ENCODE measurements at regions not wholly inside any gene's neighbourhood (a gene's known extent, or its start where the extent isn't known, plus 50 kb on each side); places are given as distances from the start of the nearest gene placed in this dataset.
"Not testable (repeated sequence)": the region's sequence is repeated elsewhere in the genome, so short reads cannot be mapped to it uniquely, and the experiment has no call there.

DNA sequence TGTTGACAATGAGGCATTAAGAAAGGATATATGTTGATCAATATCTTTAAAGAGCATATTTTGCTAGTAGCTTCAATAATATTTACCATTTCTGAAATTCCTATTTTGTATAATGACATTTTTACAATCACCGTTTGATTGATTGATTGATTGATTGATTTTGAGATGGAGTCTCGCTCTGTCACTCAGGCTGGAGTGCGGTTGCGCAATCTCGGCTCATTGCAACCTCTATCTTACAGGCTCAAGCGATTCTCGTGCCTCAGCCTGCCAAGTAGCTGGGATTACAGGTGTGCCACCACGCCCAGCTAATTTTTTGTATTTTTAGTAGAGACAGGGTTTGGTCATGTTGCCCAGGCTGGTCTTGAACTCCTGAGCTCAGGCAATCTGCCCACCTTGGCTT, 150.9 kb upstream of the TEX13D start:
- H3K27ac ChIP-seq; DNase-seq (ENCODE audit: low read depth, low spot score): not testable (repeated sequence)

GRCh38 chrX:124190440-124190839, 142.0 kb upstream of the TEX13D start:
- DNase-seq (ENCODE audit: low read depth, low spot score): no peak
- no peak overlapping the region for H3K27ac ChIP-seq

- no peak overlapping the region for H3K27ac ChIP-seq
- DNase-seq (ENCODE audit: low read depth, low spot score): no peak
Observed at GRCh38 chrX:124194199-124194598, 138.3 kb upstream of the TEX13D start.

- no peak for DNase-seq (ENCODE audit: low read depth, low spot score)
Observed at GRCh38 chrX:124194901-124195300, 137.6 kb upstream of the TEX13D start.

GRCh38 chrX:124203311-124203710, 129.1 kb upstream of the TEX13D start:
- DNase-seq (ENCODE audit: low read depth, low spot score): no peak
- no peak overlapping the region for H3K27ac ChIP-seq

More at GRCh38 chrX:124194901-124195300, 137.6 kb upstream of the TEX13D start:
- no peak overlapping the region for H3K27ac ChIP-seq

DNA sequence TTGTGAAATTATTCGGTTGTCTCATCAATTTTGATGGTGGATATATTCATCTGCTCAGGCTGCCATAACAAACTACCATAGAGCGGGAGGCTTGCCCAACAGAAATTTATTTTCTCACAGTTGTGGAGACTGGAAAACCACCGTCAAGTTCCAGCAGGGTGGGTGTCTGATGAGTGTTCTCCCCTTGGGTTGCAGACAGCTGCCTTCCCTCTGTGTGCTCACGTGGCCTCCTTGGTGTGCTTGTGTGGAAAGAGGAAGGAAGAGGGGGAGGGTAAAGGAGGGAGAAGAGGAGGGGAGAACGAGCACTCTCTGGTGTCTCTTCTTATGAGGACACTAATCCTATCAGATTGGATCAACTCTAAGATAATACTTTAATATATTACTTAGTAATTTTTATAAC, 123.8 kb upstream of the TEX13D start:
- H3K27ac ChIP-seq: no peak overlapping the region
- DNase-seq (ENCODE audit: low read depth, low spot score): no peak

GRCh38 chrX:124209792-124210576, 122.5 kb upstream of the TEX13D start:
- DNase-seq (ENCODE audit: low read depth, low spot score): no peak
- no peak overlapping the region for H3K27ac ChIP-seq

DNA sequence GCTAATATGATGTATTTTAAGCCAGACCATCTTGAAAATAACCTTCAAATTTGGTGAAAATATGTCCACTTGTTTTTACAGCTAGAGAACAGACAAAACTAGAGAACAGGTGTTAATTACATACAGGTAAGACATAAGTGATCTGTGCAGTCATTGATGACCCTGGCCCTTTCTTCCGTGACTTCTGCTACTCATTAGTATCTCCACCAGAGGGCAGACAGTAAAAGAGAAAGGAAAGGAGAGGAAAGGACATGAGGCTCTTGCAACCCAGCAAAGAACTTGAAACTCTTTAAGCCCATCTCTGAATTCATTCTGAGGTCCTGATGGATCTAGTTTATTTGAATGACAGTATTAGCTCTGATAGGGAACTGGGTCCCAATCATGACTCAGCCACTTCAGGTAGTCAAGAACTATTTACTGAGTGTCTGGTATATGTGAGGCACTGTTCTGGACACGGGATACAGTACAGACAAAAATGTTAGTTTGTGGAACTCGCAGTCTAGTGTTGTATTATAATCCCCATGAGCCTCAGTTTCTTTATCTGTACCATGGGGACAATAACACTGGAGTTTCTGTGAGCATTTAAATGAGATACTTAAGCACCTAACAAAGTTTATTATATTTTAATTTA, 121.0 kb upstream of the TEX13D start:
- no peak for DNase-seq (ENCODE audit: low read depth, low spot score)
- H3K27ac ChIP-seq: no peak overlapping the region

DNA sequence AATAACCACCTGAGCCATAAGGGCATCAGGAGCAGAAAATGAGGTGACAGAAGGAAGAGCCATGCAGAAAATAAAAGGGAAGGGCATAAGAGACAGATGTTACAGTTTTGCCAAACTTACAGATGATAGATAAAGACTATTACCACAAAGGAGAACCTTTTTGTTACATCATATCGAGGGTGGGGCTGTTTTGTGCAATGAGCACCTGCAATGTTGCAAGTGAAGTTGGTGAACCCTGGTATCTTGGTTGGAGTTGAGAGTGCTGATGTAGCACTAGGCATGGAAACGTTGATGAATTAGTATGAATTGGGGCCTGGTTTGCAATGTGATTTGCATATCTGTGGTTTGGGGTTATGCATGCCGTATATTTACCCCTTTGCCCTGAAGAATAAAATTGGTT, 119.8 kb upstream of the TEX13D start:
- H3K27ac ChIP-seq: no peak overlapping the region
- DNase-seq (ENCODE audit: low read depth, low spot score): no peak

DNA sequence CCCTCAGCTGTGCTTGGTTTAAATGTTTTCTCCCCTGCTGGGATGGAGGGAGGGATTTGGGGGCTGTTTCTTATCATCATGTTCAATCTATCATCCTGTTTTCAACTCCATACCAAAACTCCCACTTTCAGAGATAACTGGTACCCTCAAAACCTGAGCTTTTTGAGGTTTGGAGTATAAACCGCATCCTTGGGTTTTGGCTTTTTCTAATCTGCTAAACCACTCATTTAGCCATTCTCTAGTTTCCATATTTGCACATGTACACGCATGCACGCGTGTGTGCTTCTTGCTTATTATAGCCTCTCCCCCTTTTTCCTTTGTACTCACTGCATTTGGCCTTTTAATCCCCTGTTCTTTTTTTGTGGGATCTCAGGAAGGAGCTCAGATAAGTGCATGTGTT, 116.7 kb upstream of the TEX13D start:
- no peak overlapping the region for H3K27ac ChIP-seq
- no peak for DNase-seq (ENCODE audit: low read depth, low spot score)

DNA sequence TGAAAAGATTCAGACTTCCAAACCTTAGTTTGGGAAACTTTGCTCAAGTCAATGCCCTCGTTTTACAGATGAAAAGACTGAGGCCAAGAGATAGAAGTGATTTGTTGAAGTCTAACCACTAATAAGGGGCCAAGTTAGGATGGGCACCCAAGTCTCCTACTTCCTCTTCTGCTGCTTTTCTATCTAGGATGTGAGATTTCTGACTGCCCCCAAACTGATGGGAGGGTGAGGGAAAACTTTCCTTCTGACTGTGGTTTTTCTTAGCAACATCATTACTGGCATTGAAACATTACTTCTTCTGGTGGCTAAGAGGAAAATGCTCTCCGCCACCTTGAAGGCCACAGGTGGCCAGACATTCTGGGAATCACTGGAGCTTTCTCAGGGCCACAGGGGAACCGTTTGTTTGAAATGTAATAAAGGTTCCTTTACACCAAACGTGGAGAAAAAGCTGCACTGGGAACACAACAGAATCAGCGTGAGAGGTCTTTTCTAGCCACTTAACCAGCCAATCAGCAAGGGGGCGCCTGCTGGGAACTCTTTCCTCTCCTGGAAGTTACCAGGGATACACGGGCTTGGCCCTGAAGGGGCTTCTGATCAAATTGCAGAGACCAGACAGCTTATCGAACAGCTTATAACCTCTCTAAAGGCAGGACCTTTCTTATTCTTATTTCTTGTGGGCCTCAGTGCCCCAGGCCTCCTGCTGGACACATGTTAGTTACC, 115.9 kb upstream of the TEX13D start:
- no peak for DNase-seq (ENCODE audit: low read depth, low spot score)
- H3K27ac ChIP-seq: peak overlapping the region; percentile 78

- no peak for DNase-seq (ENCODE audit: low read depth, low spot score)
- H3K27ac ChIP-seq: peak overlapping the region; percentile 78
Observed at GRCh38 chrX:124217304-124218251, 114.9 kb upstream of the TEX13D start.

- H3K27ac ChIP-seq: no peak overlapping the region
Observed at GRCh38 chrX:124223524-124223923, 108.9 kb upstream of the TEX13D start.

GRCh38 chrX:124224528-124224927, 107.9 kb upstream of the TEX13D start:
- no peak for DNase-seq (ENCODE audit: low read depth, low spot score)
- H3K27ac ChIP-seq: no peak overlapping the region

More at GRCh38 chrX:124223524-124223923, 108.9 kb upstream of the TEX13D start:
- DNase-seq (ENCODE audit: low read depth, low spot score): no peak

GRCh38 chrX:124226129-124226528, 106.3 kb upstream of the TEX13D start:
- H3K27ac ChIP-seq: peak overlapping the region; percentile 18
- DNase-seq (ENCODE audit: low read depth, low spot score): peak; percentile 39

DNA sequence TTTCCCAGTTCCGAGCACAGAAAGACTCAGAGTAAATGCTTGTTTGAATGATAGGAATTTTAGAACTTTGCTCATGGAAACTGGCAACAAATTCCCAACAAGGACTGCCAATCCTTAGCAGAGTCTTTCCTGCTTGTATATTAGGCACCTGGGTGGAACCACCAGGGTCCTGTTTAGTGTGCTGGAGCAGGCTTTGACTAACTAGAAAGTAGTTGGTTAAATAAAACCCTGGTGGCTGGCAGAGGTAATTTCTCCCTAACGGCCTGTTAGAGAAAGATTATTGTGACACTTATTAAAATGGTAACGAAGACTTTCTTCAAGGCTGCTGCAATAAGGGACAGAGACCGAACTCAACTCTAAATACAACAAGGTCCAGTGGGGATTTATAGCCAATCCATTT, 103.6 kb upstream of the TEX13D start:
- no peak for DNase-seq (ENCODE audit: low read depth, low spot score)
- H3K27ac ChIP-seq: no peak overlapping the region

DNA sequence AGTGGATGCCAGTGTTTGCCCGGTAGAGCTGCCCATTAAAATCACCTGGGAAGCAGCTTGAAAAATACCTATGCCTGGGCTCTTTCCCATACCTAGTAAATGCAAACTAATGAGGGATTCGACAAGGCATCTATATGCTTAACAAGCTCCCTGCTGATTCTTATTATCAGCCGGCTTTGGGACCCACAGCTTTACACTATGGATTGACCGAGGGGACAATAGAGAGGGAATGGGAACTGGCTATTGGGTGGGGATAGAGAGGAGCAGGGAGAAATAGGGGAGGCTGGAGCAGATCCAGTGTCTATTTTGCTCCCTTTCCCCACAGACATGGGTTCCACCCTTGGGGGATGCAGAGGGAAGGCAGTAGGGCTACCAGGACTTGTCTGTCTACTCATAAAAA, 103.1 kb upstream of the TEX13D start:
- H3K27ac ChIP-seq: no peak overlapping the region
- DNase-seq (ENCODE audit: low read depth, low spot score): no peak

DNA sequence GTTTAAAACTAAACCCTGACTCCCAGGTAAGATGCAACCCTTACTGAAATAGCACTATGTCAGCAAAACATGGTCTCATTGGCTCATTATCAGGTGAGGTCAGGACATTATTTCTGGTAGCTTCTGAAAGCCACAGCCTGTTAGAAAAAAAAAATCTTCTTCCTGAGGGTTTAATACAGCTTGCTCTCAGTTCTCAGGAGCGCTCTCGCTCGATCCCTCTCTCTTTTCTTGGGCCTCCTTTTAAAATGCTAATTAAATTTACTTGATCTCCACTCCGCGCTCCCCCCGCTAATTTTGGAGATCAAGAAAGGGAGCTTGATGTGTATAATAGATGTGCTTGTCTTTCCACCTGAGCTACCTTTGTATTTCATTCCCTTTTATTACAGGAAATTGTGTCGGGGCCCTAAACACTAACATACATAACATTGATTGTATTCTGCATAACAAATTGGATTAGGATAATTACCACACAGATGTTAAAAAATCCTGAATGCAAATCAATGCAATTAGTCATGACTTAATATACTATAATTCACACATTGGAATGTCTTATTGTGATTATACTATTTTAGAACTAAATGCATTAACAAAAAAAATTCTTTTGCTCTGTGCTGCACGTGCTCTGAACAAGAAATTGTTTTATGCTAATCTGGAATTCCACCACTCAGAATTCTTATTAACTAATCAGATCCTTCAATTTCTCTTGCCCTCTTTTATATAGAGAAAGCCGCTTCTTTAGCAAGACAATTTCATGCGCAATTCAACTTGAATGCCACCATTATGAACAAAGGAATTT, 101.6 kb upstream of the TEX13D start:
- no peak overlapping the region for H3K27ac ChIP-seq
- DNase-seq (ENCODE audit: low read depth, low spot score): no peak

DNA sequence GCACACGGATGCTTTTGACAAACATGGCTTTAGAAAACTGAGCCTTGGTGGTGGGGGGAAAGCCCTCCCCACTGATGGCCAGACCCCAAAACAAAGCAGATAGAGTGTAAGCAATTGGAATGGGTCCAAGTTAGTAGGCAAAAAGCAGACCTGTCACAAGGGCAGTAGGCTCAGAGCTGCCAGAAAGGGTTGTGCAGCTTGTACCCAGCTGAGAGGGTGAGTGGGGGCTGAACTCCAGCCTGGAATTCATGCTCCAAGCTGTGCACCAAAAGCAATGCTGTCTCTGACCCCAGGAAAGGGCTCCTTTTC, 101.1 kb upstream of the TEX13D start:
- DNase-seq (ENCODE audit: low read depth, low spot score): no peak
- H3K27ac ChIP-seq: no peak overlapping the region

Data from epithelial cell of prostate (primary cell).